B cell (primary cell): ENCODE measurements at regions not wholly inside any gene's neighbourhood (a gene's known extent, or its start where the extent isn't known, plus 50 kb on each side); places are given as distances from the start of the nearest gene placed in this dataset.

Experiments used
- EZH2 ChIP-seq: IDR thresholded peaks from 2 replicates; pipeline ENCODE4 v1.6.1; 2012; ENCODE audit warnings: borderline replicate concordance, low read depth, mild to moderate bottlenecking, moderate library complexity, low read length; ENCODE audit not compliant: insufficient read depth, poor library complexity, severe bottlenecking
- TF ChIP-seq, protein P1 (sequence below): fragments of 200-600 bp; IDR thresholded peaks from one replicate; pipeline ENCODE4 v1.8.0; 2022; ENCODE audit warnings: antibody characterized with exemption, mild to moderate bottlenecking

DNA sequence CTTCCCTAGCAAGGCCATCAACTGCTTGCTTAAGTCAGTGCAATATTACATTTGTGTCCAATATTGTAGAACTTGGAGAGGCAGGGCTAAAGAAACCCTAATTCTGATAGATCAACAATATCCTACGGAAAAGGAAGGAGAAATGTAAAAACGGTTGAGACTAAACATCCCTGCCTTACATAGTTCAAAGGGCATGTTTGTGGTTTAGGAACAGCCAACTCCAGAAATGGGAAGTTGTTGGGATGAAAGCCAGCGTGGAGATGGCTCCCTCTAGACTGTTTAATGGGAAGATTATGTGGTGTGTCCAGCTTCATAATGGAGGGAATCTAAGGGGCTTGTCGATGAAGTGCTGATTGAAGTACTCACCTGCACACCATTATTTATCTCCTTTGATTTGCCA lies 145.3 kb upstream of the TENT5A start:
- TF ChIP-seq, protein P1, sequence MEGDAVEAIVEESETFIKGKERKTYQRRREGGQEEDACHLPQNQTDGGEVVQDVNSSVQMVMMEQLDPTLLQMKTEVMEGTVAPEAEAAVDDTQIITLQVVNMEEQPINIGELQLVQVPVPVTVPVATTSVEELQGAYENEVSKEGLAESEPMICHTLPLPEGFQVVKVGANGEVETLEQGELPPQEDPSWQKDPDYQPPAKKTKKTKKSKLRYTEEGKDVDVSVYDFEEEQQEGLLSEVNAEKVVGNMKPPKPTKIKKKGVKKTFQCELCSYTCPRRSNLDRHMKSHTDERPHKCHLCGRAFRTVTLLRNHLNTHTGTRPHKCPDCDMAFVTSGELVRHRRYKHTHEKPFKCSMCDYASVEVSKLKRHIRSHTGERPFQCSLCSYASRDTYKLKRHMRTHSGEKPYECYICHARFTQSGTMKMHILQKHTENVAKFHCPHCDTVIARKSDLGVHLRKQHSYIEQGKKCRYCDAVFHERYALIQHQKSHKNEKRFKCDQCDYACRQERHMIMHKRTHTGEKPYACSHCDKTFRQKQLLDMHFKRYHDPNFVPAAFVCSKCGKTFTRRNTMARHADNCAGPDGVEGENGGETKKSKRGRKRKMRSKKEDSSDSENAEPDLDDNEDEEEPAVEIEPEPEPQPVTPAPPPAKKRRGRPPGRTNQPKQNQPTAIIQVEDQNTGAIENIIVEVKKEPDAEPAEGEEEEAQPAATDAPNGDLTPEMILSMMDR: no peak
- no peak for TF ChIP-seq EZH2
